Cardiac fibroblast (primary cell): ENCODE measurements at regions not wholly inside any gene's neighbourhood (a gene's known extent, or its start where the extent isn't known, plus 50 kb on each side); places are given as distances from the start of the nearest gene placed in this dataset.

Source experiments
- DNase-seq, 2 donors: peaks; one replicate each; pipeline versions ENCODE4 v3.0.0 to v3.0.0-alpha.2; 2010; ENCODE audit warnings: low read depth in 2 of 2
- H3K4me3 ChIP-seq, 2 donors: replicated peaks in 1 of 2; 1 replicate in 1 of 2; 2 replicates in 1 of 2; pipeline ENCODE4 v1.5.1; 2011; ENCODE audit warnings: low read depth in 2 of 2, low read length in 2 of 2, mild to moderate bottlenecking in 2 of 2, moderate library complexity in 1 of 2
- CTCF ChIP-seq: IDR thresholded peaks from one replicate; pipeline ENCODE4 v1.5.1; 2011; ENCODE audit warnings: low read depth, mild to moderate bottlenecking, low read length, inconsistent platforms

- no peak for TF ChIP-seq CTCF
- no peak overlapping the region for H3K4me3 ChIP-seq
- DNase-seq, result no peak
These were observed 157.1 kb downstream of the ACTR3 start for GRCh38 chr2:114046866-114047435.

DNA sequence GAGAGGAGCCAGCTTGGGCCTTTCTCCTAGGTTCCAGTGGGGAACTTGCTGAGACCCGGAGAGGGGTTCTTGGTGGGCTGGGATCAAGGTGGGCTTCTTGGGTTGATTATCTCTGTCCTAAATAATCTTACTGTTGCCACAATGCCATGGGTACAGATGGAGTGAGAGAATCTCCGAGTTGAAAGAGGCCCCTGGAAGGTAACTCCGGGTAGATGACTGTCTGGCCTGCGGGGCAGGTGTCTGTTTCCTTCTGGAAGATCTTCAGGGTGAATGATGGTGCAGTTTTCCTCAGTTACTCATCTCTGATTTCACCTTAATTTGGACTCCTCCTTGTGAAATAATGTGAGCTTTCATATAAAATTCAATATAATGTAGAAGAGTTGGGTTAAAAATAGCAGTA is 159.4 kb downstream of the ACTR3 start:
- DNase-seq, result no peak
- H3K4me3 ChIP-seq, result no peak overlapping the region
- no peak for TF ChIP-seq CTCF

DNA sequence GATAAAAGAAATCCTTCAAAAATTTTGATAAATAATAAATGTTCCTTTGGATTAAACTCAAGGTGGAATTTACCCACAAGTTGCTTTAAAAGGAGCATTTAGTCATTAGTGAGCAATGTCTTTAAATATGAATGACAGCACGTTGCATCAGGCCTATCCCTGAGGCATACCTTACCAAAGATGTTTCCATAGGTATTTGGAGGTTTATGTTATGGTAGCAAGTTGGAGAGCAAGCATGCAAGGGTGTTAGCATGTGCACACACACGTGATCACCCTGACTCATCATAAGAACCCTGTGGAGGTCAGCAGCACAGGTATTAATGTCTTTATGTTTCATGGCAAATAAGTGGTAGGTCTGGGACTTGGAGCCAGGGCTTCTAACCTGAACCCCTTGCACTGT is 159.9 kb downstream of the ACTR3 start:
- no peak overlapping the region for H3K4me3 ChIP-seq
- no peak for DNase-seq
- TF ChIP-seq CTCF, result no peak

GRCh38 chr2:114056294-114057143 is 166.6 kb downstream of the ACTR3 start:
- DNase-seq, result no peak
- H3K4me3 ChIP-seq, result no peak overlapping the region
- TF ChIP-seq CTCF, result no peak

DNA sequence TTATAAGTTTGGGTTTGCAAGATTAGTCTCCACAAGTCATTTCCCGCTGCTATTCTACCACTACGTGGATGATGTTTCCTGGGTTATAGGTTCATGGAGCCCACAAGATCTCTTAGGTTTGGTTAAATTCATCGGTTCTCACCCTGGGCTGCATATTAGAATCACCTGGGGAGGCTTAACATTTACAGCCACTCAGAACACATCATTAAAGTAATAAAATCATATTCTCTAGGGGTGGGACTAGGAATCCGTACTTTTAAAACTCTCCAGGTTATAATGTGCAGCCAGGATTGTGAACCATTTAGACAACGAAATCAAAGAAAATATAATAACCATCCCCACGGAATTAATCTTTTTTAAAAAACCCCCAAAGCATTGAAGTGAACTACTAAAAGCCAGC is 167.7 kb downstream of the ACTR3 start:
- DNase-seq, result no peak
- H3K4me3 ChIP-seq, result no peak overlapping the region
- no peak for TF ChIP-seq CTCF

DNA sequence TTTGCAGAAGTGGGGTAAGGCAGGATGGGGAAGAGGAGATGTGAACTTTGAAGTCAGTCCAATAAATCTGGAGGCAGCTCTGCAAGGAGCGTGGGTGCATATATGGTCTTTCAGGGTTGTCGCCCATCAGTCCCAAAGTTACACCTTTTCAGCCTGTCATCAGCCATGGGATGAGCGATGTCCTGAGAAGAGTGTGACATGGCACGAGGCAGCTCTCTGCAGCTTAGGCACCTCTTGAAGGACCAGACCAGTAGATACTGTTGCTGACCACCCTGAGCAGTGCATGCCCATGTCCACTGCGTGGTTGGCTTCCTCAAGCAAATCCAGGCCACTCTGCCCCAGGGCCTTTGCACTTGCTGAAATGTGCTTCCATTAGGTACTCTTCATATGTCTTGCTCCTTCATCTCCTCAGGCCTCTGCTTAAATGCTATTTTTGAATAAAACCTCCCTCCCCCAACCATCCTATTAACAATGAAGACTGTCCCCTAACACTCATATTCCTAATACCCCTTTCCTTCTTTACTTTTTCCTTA is 171.7 kb downstream of the ACTR3 start:
- no peak for TF ChIP-seq CTCF
- H3K4me3 ChIP-seq, result no peak overlapping the region
- DNase-seq, result no peak
